ENCODE measurements at regions not wholly inside any gene's neighbourhood (a gene's known extent, or its start where the extent isn't known, plus 50 kb on each side); places are given as distances from the start of the nearest gene placed in this dataset.
A peak's percentile ranks its signal among the peaks of the same experiment; 100 is the strongest.

DNA sequence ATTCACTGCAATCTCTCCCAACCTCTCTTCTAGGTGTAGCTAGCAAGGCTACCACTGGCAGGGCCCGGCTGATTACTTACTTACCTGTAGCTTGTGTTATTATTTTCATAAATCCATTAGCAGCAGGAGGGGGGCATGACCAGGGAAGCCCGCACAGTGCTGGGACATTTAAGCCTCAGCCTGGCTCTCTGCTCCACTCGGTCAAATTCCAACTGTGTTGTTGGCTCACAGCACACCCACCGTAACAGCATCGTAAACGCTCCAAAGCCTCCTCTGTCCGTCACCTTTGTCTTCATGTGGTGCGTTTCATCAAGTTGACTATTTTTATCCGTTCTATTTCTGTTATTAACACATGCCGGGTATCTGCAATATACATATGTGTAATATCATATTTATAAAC is 264.7 kb downstream of the NSG2 start:
- DNase-seq (ENCODE audit: low spot score): no peak

- DNase-seq (ENCODE audit: low spot score): no peak
Measured at GRCh38 chr5:174310706-174311105, 265.2 kb downstream of the NSG2 start.

DNA sequence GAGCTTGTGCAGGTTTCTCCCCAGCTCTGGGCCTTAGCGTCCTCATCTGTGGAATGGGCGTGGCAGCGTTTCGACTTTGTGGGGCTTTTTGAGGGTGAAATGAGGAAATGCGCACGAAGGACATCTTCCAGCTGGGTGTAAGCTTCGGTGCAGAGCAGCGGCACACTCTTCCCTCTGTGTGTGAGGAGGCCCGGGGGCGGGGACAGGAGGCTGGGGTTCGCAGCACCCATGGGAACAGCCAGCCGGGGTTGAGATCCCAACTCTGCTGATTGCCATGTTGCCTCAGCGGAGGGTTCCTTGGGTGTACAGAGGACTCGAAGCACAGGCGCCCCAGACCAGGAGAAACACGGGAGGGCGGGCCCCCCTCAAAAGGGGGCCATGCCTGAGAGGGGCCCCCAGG is 265.6 kb downstream of the NSG2 start:
- DNase-seq (ENCODE audit: low spot score): no peak

DNA sequence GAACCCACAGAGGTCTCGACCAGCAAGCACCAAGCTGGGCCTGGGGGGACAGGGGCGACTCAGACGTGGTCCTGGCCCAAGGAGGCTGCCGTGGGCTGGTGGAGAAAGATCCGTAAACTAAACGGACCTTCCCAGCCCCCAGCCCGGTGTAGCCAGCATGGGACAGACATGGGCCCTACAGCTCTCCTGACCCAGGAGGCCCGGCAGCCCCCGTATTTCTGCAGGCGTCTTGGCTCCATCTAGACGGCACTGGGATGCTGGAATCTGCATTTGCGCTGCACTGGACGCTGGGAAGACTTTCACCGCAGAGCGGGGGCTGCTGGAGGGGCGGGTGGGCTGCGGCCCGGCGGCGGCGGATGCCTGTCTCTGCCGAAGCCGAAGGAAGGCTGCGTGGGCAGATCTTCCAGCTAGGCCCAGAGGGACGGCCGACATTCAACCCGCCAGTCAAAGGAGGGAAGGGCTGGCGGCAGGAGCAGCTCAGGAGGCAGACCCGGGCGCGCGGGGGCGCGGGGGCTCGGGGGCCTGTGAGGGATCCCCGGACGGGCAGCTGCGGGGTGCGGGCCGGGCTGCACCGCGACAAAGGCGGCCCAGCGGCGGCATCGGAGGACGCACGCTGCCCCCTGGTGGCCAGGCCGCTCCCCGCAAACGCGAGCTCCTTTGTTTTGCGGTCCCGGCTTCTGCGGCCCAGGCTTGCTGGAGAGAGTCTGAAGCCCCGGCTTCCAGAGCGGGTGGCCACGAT is 266.2 kb downstream of the NSG2 start:
- peak; percentile 81 for DNase-seq (ENCODE audit: low spot score)

- no peak for DNase-seq (ENCODE audit: low spot score)
Measured at GRCh38 chr5:174312270-174312617, 266.7 kb downstream of the NSG2 start.

DNA sequence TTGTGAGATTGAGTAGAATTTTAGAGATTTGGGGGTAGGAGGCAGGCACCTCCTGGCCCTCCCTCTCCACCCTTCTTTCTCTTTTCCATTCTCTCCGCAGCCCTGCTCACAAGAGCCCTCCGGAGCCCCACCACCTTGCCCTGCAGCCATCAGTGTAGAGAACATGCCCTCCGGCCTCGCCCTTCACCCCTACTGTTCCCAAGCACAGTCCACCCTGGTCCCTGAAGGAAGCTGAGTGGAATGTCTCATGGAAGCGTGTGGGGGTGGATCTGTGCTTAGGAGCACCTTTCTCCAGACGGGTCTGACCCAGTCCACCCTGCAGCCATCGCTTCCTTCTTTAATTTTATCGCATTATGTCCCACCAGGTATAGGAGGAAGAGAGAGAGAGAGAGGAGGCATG is 267.1 kb downstream of the NSG2 start:
- no peak for DNase-seq (ENCODE audit: low spot score)

GRCh38 chr5:174313615-174314014 is 268.1 kb downstream of the NSG2 start:
- DNase-seq (ENCODE audit: low spot score): no peak

DNA sequence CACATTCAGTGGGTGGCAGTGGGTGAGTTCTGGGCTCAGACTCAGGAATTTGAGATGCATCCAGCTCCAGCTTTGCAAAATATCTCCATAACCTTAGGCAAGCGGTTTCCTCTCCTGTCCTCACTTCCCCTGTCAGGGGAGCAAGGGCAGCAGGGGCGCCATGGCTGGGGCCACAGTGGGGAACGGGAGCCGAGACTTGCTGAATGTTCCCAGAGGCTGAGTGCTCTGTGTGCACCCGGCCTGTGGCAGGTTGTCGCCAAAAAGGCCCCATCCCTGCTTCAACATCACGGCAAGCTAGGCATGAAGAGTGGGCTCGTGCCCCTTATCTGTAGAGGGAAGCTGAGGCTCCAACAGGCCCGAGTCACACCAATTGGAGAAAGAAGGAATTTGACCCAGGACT is 268.8 kb downstream of the NSG2 start:
- no peak for DNase-seq (ENCODE audit: low spot score)

DNA sequence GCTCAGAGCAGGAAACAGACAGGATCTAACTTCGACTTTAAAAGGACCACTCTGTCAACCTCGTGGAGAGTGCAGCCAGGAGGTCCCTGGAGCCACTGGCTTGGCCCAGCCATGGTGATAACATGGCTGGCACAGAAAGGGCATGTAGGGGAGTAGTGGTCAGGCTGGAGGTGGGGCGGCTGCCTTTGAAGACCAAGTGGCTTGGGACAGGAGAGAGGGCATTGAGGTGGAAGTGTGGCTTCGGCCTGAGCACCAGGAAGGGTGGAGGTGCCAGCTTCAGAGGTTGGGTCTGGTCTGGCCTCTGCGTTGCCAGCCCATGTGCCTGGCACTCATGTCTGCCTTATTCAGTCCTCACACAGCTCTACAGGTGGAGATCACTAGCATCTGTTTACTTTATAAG is 270.0 kb downstream of the NSG2 start:
- no peak for DNase-seq (ENCODE audit: low spot score)

GRCh38 chr5:174315871-174316270 is 270.4 kb downstream of the NSG2 start:
- no peak for DNase-seq (ENCODE audit: low spot score)

GRCh38 chr5:174316326-174316725 is 270.8 kb downstream of the NSG2 start:
- no peak for DNase-seq (ENCODE audit: low spot score)

DNA sequence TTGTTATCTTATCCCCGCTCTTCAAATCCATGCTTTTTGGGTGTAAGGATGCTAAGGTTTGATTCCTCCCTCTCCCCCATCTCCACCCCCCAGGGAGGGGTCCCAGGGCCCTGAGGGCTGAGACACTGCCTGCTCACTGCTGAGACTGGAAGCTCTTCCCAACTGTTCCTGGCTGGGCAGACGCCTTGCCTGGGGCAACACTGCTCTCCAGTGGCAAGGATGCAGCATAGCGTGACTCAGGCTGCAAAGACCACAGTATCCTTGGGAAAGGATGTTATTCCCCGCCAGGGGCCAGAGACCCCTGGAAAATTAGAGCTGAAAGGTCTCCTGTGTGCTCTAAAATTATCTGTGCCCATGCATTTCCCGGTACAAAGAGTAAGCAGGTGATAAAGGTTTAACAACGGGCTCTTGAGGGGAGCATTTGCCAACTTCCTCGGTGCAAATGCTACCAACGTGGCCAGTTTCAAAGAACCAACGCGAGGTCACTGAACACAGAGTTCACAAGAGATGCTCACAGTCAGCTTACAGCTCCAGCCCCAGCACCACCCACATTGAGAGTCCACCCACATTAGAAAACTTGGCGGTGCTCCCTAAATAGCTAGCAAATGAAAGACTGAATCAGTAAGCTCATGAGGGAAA is 271.9 kb downstream of the NSG2 start:
- peak; percentile 78 for DNase-seq (ENCODE audit: low spot score)

DNA sequence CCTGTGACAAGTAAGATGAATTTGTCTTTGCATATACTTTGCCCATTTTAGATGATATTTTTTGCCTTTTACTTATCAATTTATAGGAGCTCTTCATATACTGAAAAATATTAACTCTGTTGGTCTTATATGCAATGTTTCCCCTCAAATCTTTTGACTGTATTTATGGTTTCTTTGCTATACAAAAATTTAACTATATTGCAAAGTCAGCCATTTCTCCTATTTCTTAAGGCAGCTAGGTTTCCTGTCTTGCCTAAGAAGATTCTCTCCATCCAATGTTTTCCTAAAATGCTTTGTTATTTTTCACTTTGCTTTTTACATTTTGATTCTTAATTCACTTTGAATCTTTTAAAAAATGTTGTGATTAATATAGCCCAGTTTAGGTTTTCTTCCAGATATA is 273.1 kb downstream of the NSG2 start:
- DNase-seq (ENCODE audit: low spot score): no peak

DNA sequence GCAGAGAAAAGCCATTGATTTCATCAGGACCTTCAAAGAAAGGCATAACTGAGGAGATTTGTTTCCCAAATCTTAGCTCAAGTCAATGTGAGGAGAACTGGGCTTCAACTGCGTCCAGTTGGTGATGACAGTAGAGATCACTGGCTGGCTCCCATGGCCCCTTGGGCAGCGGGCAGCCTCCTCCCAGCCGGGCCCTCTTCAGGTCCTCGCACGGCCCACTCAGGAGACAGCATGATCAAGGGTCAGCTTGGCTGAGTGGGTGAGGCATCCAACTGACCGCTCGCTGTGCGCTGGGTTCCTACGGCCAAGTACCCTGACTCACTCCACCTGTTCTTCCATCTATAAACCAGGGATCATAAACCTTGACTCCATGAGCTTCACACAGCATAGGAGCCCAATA is 274.0 kb downstream of the NSG2 start:
- no peak for DNase-seq (ENCODE audit: low spot score)

DNA sequence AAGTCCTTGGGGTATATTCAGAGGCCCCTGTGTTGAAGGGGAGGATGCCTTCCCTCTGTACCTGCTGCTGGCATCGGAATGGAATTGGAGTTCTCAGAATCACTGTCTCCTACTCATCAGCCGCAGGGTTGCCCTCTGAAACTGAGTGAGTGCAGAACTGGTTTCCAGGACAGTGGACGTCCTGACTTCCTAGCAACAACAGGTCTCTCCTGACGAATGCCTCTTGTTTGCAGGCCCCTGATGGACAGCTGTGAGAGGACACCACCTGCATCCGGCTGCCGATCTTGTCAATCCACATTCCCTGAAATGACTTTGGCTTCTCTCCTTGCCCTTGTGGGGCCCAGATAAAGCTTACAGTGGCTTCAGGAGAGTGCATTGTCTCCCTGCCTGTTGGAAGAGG is 274.5 kb downstream of the NSG2 start:
- DNase-seq (ENCODE audit: low spot score): no peak

GRCh38 chr5:174323878-174324281 is 278.4 kb downstream of the NSG2 start:
- peak; percentile 82 for DNase-seq (ENCODE audit: low spot score)

GRCh38 chr5:174324680-174325079 is 279.2 kb downstream of the NSG2 start:
- no peak for DNase-seq (ENCODE audit: low spot score)

DNA sequence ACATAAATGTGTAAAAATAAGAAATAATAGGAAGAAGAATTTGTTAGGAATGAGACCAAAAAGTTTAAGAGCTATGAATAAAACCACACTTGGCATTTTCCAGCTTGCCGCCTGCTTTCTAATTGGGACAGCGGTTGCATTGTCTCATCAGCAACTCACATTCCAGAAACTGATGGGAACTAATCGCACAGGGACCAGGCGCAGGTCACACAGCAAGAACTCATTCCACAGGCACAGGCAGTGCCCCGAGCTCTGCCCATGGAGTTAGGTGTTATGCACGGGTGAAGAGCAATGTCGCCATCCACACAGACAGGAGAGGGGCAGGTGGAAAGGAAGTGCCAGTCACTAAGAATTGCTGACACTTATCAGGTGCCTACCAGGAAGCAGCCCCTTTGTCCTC is 279.9 kb downstream of the NSG2 start:
- no peak for DNase-seq (ENCODE audit: low spot score)

DNA sequence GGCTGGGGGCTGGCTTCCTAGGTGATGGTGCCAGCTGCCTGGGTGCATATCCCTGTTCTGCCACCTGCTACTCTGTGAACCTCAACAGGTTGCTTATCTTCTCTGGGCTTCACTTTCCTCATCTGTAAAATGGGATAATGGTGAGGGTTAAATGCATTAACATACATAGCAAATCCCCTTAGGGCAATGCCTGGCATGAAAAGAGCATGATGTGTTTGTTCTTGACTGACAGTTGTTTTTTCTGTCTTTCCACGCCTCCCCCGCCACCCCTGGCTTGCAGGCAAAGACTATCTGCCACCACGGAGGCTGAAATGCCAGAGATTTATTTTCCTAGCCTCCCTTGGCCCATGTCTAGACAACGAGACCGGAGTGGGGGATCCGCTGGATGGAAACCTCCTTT is 280.5 kb downstream of the NSG2 start:
- no peak for DNase-seq (ENCODE audit: low spot score)

DNA sequence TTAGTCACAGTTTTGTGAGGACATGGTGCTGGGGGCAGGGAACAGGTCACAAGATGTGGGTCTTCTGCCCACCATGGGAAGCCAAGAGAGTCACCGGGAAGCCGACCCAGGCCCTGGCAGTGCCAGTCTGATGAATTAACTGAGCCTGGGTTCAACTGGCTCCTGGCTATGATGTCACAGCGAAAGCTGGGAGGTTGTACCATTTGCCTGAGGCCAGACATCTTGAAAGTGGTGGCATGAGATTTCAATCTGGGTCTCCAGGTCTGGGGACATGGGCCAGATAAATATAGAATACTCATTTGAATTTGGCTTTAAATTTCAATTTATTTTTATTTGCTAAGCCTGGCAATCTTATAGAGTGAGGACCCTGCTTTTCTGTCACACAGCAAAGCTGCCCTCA is 280.9 kb downstream of the NSG2 start:
- DNase-seq (ENCODE audit: low spot score): no peak

- DNase-seq (ENCODE audit: low spot score): peak; percentile 94
Measured at GRCh38 chr5:174327317-174327864, 281.9 kb downstream of the NSG2 start.

GRCh38 chr5:174327896-174328295 is 282.4 kb downstream of the NSG2 start:
- no peak for DNase-seq (ENCODE audit: low spot score)

DNA sequence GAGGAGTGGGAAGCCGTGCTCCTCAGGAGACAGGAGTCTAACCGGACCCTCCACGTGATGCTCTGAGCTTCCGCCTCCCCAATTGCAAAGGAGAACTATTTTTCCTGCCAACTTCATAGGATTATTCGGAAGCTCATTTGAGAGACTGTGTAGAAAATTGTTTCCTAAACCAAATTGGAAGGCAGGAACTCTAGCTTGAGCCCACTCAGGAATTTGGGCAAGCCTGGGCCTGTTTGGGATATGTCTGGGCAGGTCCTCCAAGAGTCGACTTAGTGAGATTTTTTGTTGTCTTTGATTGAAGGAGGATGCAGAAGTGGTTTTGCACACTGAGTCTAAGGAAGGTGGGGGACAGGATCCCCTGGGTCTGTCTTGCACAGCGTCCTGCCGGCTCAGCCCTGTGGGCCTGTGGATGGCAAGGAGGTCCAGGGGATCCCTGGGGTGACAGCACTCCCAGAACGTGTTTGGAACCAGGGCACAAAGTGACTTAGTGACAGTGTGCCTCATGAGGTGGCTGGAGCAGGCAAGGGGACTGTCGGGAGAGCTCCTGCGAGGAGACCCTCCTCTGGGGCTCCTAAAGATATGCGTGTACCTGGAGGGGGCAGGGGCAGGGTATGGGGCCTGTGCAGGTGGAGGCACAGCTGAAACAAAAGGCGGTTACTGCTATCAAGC is 283.3 kb downstream of the NSG2 start:
- no peak for DNase-seq (ENCODE audit: low spot score)

Data from SK-N-DZ (cell line).